ENCODE measurements at regions not wholly inside any gene's neighbourhood (a gene's known extent, or its start where the extent isn't known, plus 50 kb on each side); places are given as distances from the start of the nearest gene placed in this dataset.

GRCh38 chr14:38824706-38825105, 278.3 kb downstream of the SEC23A start:
- Histone ChIP-seq H3K4me3 (no peak overlapping the region), H3K9me3 (no peaks in the 10 kb centered on the region), H3K27me3 (replicated peaks; ENCODE audit: insufficient read depth) (no peaks in the 10 kb centered on the region), H3K4me1 (ENCODE audit: control insufficient read depth in 1 of 2, low read depth in 2 of 2) (peaks cover 0 to 18% of the 10 kb centered on the region in 2 donors), H3K27ac (no peak overlapping the region), H3K36me3 (no peaks in the 10 kb centered on the region)
- DNase-seq (ENCODE audit: low spot score): no peak
- no peak for ATAC-seq (ENCODE audit: insufficient number of reproducible peaks, low FRiP score, low read depth)
- TF ChIP-seq CTCF (IDR thresholded peaks at IDR 0.05): no peak

DNA sequence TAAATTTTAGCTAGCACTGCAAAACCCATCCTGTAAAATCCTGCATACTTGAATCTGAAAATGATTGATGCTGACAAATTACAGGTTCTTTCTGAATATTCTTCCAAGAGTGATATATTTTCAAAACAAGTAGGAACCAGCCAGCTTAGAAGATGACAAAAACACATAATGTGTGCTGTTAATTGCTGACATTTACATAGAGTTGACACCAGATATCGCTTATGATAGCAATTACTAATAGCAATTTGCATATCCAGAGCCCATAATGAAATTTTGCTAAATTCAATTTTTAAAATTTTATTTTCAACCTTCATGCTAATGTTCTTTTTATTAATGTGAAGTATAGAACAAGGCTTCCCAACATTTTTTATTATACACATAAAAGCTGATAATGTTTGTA, 284.5 kb downstream of the SEC23A start:
- Histone ChIP-seq H3K27me3 (replicated peaks; ENCODE audit: insufficient read depth) (no peaks in the 10 kb centered on the region), H3K4me3 (no peak overlapping the region), H3K4me1 (ENCODE audit: control insufficient read depth in 1 of 2, low read depth in 2 of 2) (no peaks in the 10 kb centered on the region), H3K36me3 (no peaks in the 10 kb centered on the region), H3K9me3 (no peaks in the 10 kb centered on the region), H3K27ac (no peak overlapping the region)
- ATAC-seq (ENCODE audit: insufficient number of reproducible peaks, low FRiP score, low read depth) (no peak), DNase-seq (ENCODE audit: low spot score) (no peak)
- TF ChIP-seq CTCF (IDR thresholded peaks at IDR 0.05): no peak

- no peaks in the 10 kb centered on the region for H3K27me3 ChIP-seq (replicated peaks; ENCODE audit: insufficient read depth)
- no peak overlapping the region for H3K27ac ChIP-seq
- TF ChIP-seq CTCF (IDR thresholded peaks at IDR 0.05): no peak
- ATAC-seq (ENCODE audit: insufficient number of reproducible peaks, low FRiP score, low read depth) (no peak), DNase-seq (ENCODE audit: low spot score) (no peak)
- H3K36me3 ChIP-seq: no peaks in the 10 kb centered on the region
- H3K9me3 ChIP-seq: no peaks in the 10 kb centered on the region
- no peak overlapping the region for H3K4me3 ChIP-seq
- no peaks in the 10 kb centered on the region for H3K4me1 ChIP-seq (ENCODE audit: control insufficient read depth in 1 of 2, low read depth in 2 of 2)
Measured at GRCh38 chr14:38808734-38809455, 294.1 kb downstream of the SEC23A start.

- ATAC-seq (ENCODE audit: insufficient number of reproducible peaks, low FRiP score, low read depth) (no peak), DNase-seq (ENCODE audit: low spot score) (no peak)
- Histone ChIP-seq H3K27ac (no peak overlapping the region), H3K36me3 (no peaks in the 10 kb centered on the region), H3K9me3 (no peaks in the 10 kb centered on the region), H3K4me1 (ENCODE audit: control insufficient read depth in 1 of 2, low read depth in 2 of 2) (no peaks in the 10 kb centered on the region), H3K27me3 (replicated peaks; ENCODE audit: insufficient read depth) (no peaks in the 10 kb centered on the region), H3K4me3 (no peak overlapping the region)
- TF ChIP-seq CTCF (IDR thresholded peaks at IDR 0.05): no peak
Measured at GRCh38 chr14:38799671-38800070, 303.4 kb downstream of the SEC23A start.

DNA sequence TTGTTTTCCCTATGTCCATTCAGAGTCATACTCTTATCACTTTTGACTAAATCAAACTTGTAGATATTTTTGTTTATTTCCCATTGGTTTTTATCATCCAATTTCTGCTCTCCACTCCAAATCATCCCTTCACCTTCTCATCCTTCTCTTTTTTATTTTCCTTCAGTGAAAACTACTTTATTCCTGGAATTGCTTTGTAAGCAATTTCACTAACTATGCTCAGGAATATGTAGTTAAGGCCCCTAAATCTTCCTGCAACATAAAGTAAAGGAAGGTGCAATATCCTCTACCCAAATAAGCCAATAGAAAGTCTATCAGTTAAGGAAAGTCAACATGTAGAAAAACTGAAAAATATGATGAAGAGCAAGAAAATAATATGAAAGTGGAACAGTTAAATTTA, 308.4 kb downstream of the SEC23A start:
- DNase-seq (ENCODE audit: low spot score): no peak
- Histone ChIP-seq H3K4me1 (ENCODE audit: control insufficient read depth in 1 of 2, low read depth in 2 of 2) (no peaks in the 10 kb centered on the region), H3K9me3 (no peaks in the 10 kb centered on the region), H3K27me3 (replicated peaks; ENCODE audit: insufficient read depth) (no peaks in the 10 kb centered on the region), H3K4me3 (no peak overlapping the region), H3K27ac (no peak overlapping the region), H3K36me3 (no peaks in the 10 kb centered on the region)
- no peak for ATAC-seq (ENCODE audit: insufficient number of reproducible peaks, low FRiP score, low read depth)
- no peak for TF ChIP-seq CTCF (IDR thresholded peaks at IDR 0.05)
